SHP77 treated with DMSO at 0.1 percent for 48 hours (cell line): ENCODE measurements at regions not wholly inside any gene's neighbourhood (a gene's known extent, or its start where the extent isn't known, plus 50 kb on each side); places are given as distances from the start of the nearest gene placed in this dataset.

Source experiments
- DNase-seq: peaks from one replicate; lab custom pipeline; 2025; lab: John Stamatoyannopoulos, UW

GRCh38 chr12:14280921-14281320 is 84.6 kb upstream of the ATF7IP start:
- no peak for DNase-seq

GRCh38 chr12:14281539-14281938 is 83.9 kb upstream of the ATF7IP start:
- DNase-seq, result no peak

- no peak for DNase-seq
Measured at GRCh38 chr12:14283489-14284144, 81.9 kb upstream of the ATF7IP start.

- no peak for DNase-seq
Measured at GRCh38 chr12:14284184-14284722, 81.2 kb upstream of the ATF7IP start.

GRCh38 chr12:14289601-14290000 is 75.9 kb upstream of the ATF7IP start:
- no peak for DNase-seq

GRCh38 chr12:14290951-14291350 is 74.5 kb upstream of the ATF7IP start:
- DNase-seq, result no peak

GRCh38 chr12:14303661-14304155 is 61.8 kb upstream of the ATF7IP start:
- DNase-seq, result no peak

- no peak for DNase-seq
Measured at GRCh38 chr12:14307004-14307403, 58.5 kb upstream of the ATF7IP start.

- no peak for DNase-seq
Measured at GRCh38 chr12:14308516-14308915, 57.0 kb upstream of the ATF7IP start.

GRCh38 chr12:14310866-14311265 is 54.6 kb upstream of the ATF7IP start:
- no peak for DNase-seq

- no peak for DNase-seq
Measured at GRCh38 chr12:14313379-14314138, 51.9 kb upstream of the ATF7IP start.

- DNase-seq, result no peak
Measured at GRCh38 chr12:14314801-14315200, 50.7 kb upstream of the ATF7IP start.

GRCh38 chr12:14315501-14315900 is 50.0 kb upstream of the ATF7IP start:
- DNase-seq, result no peak
